ENCODE measurements at regions not wholly inside any gene's neighbourhood (a gene's known extent, or its start where the extent isn't known, plus 50 kb on each side); places are given as distances from the start of the nearest gene placed in this dataset.
A peak's percentile ranks its signal among the peaks of the same experiment; 100 is the strongest.

GRCh38 chr18:33951031-33951430, 273.7 kb downstream of the NOL4 start:
- DNase-seq, result peak; percentile 11

GRCh38 chr18:33946336-33946735, 278.4 kb downstream of the NOL4 start:
- DNase-seq, result no peak

GRCh38 chr18:33944493-33944892, 280.2 kb downstream of the NOL4 start:
- DNase-seq, result no peak

GRCh38 chr18:33937270-33937816, 287.4 kb downstream of the NOL4 start:
- DNase-seq, result no peak

GRCh38 chr18:33934258-33934657, 290.5 kb downstream of the NOL4 start:
- DNase-seq, result no peak

GRCh38 chr18:33928231-33928630, 296.5 kb downstream of the NOL4 start:
- peak; percentile 34 for DNase-seq

GRCh38 chr18:33924576-33924975, 300.1 kb downstream of the NOL4 start:
- DNase-seq, result no peak

GRCh38 chr18:33923980-33924379, 300.7 kb downstream of the NOL4 start:
- no peak for DNase-seq

- no peak for DNase-seq
Measured at GRCh38 chr18:33918571-33918970, 306.1 kb downstream of the NOL4 start.

- no peak for DNase-seq
Measured at GRCh38 chr18:33916200-33916599, 308.5 kb downstream of the NOL4 start.

- DNase-seq, result no peak
Measured at GRCh38 chr18:33914399-33914798, 310.3 kb downstream of the NOL4 start.

- DNase-seq, result no peak
Measured at GRCh38 chr18:33906046-33906445, 318.7 kb downstream of the NOL4 start.

GRCh38 chr18:33901894-33902512, 322.7 kb downstream of the NOL4 start:
- no peak for DNase-seq

- no peak for DNase-seq
Measured at GRCh38 chr18:33900638-33901037, 322.6 kb downstream of the ASXL3 start.

- DNase-seq, result no peak
Measured at GRCh38 chr18:33898427-33898826, 320.4 kb downstream of the ASXL3 start.

- DNase-seq, result no peak
Measured at GRCh38 chr18:33878213-33878612, 300.2 kb downstream of the ASXL3 start.

- DNase-seq, result no peak
Measured at GRCh38 chr18:33875029-33875565, 297.1 kb downstream of the ASXL3 start.

GRCh38 chr18:33873112-33873511, 295.1 kb downstream of the ASXL3 start:
- no peak for DNase-seq

- no peak for DNase-seq
Measured at GRCh38 chr18:33871363-33872025, 293.5 kb downstream of the ASXL3 start.

GRCh38 chr18:33870059-33870458, 292.0 kb downstream of the ASXL3 start:
- DNase-seq, result peak; percentile 0

- DNase-seq, result no peak
Measured at GRCh38 chr18:33866386-33866785, 288.4 kb downstream of the ASXL3 start.

GRCh38 chr18:33863912-33864311, 285.9 kb downstream of the ASXL3 start:
- DNase-seq, result no peak

GRCh38 chr18:33854827-33855139, 276.8 kb downstream of the ASXL3 start:
- no peak for DNase-seq

- no peak for DNase-seq
Measured at GRCh38 chr18:33854086-33854826, 276.2 kb downstream of the ASXL3 start.
